Mucosa of rectum (tissue), 2 donors: ENCODE measurements at regions not wholly inside any gene's neighbourhood (a gene's known extent, or its start where the extent isn't known, plus 50 kb on each side); places are given as distances from the start of the nearest gene placed in this dataset.
"Not testable (repeated sequence)": the region's sequence is repeated elsewhere in the genome, so short reads cannot be mapped to it uniquely, and the experiment has no call there.

Experiments used
- H3K27ac ChIP-seq, 2 donors: one replicate each; pipeline ENCODE4 v1.7.0; 2013; ENCODE audit warnings: inconsistent platforms in 2 of 2, low read depth in 2 of 2, low read length in 2 of 2
- H3K27me3 ChIP-seq, 2 donors: one replicate each; pipeline ENCODE4 v1.7.0; 2013; ENCODE audit warnings: low read length in 2 of 2; ENCODE audit not compliant: control insufficient read depth in 2 of 2, insufficient read depth in 2 of 2
- H3K36me3 ChIP-seq, 2 donors: one replicate each; pipeline ENCODE4 v1.7.0; 2013; ENCODE audit warnings: low read length in 2 of 2; ENCODE audit not compliant: control insufficient read depth in 2 of 2, insufficient read depth in 2 of 2
- H3K4me1 ChIP-seq, 2 donors: one replicate each; pipeline ENCODE4 v1.7.0; 2013; ENCODE audit warnings: low read length in 2 of 2, mild to moderate bottlenecking in 1 of 2; ENCODE audit not compliant: control insufficient read depth in 2 of 2, insufficient read depth in 2 of 2
- H3K4me3 ChIP-seq, 2 donors: one replicate each; pipeline ENCODE4 v1.7.0; 2013; ENCODE audit warnings: low read length in 2 of 2
- H3K9ac ChIP-seq, 2 donors: one replicate each; pipeline ENCODE4 v1.7.0; 2013; ENCODE audit warnings: low read length in 2 of 2, low read depth in 1 of 2, mild to moderate bottlenecking in 1 of 2
- H3K9me3 ChIP-seq, 2 donors: one replicate each; pipeline ENCODE4 v1.7.0; 2013; ENCODE audit warnings: low read length in 2 of 2; ENCODE audit not compliant: control insufficient read depth in 2 of 2
- donor health status: healthy.
- donor health status: Normal muscosa, but diverticular disease.

DNA sequence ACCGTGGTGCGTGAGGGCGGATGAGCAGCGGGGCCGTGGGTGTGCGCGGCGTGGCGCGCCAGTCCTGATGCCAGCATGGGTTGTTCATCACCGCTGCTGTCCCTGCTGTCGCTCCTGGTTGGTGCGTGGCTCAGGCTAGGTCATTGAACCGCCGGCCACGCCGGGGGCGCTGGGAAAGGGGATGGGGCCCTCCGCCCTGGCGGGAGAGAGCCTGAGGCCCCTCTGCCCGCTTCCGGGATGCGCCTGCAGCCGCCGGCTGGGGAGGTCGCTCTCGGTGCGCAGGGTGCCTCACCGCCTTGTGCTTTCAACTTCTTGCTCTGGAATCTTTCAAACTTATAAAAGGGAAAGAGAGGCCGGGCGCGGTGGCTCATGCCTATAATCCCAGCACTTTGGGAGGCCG lies 68.5 kb upstream of the ERV3-1 start:
- not testable (repeated sequence) for H3K4me3 ChIP-seq, H3K27ac ChIP-seq, H3K27me3 ChIP-seq, H3K9me3 ChIP-seq, H3K9ac ChIP-seq, H3K4me1 ChIP-seq, H3K36me3 ChIP-seq

DNA sequence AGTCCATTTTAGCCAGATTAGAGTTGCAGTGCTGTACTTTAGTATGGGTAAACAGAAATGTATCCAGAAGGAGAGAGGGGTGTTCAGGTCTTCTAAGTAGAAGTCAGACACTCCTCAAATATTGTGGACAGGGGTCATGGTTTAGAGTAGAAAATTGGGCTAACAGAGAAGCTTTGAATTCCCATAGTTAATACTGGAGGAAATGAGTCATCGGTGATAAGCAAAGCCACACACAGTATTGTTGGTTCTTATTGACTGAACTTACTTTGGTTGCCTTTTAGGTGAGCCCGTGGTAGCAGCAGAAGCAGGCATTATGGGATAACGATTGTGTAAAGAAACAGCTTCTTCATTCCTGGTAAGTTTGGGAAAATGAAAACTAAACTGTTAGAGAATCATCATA lies 66.7 kb upstream of the ERV3-1 start:
- not testable (repeated sequence) for H3K9me3 ChIP-seq, H3K4me3 ChIP-seq, H3K9ac ChIP-seq, H3K27ac ChIP-seq, H3K27me3 ChIP-seq, H3K4me1 ChIP-seq, H3K36me3 ChIP-seq

DNA sequence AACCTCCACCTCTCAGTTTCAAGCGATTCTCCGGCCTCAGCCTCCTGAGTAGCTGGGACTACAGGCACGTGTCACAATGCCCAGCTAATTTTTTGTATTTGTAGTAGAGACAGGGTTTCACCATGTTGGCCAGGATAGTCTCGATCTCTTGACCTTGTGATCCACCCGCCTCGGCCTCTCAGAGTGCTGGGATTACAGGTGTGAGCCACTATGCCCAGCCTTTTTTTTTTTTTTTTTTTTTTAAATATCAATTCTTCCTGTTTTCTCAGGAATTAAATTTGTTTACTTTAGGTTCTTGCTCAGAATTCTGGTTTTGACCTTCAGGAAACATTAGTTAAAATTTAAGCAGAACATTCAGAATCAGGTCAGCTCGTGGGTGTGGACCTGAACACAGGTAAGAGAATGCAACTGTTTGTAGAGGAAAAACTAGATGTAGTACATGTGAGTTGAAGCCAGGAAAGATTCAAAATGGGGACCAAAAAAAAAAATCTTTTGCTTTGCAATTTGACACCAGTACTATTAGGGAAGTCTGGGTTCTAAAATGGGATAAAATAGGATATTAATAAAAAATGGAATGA lies 65.5 kb upstream of the ERV3-1 start:
- H3K27ac ChIP-seq, H3K4me3 ChIP-seq, H3K27me3 ChIP-seq, H3K4me1 ChIP-seq, H3K9me3 ChIP-seq, H3K9ac ChIP-seq, H3K36me3 ChIP-seq: not testable (repeated sequence)

DNA sequence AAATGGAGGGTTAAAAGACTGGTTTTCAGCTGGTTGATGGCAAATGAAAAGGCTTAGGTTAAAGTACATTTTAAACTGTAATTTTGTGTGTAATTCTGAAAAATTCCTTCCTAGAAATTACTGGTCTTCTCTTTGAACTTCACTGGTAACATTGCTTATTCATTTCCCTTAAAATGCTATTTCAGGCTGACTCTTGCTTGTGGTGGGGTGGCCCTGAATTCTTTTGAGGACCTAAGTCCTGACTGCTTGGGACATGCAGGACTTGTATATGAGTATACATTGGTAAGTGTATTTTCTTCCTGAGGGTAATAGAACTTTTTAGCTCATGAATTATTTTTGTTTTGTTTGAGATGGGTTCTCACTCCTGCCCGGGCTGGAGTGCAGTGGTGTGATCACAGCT lies 63.0 kb upstream of the ERV3-1 start:
- H3K4me1 ChIP-seq, H3K9me3 ChIP-seq, H3K27me3 ChIP-seq, H3K4me3 ChIP-seq, H3K27ac ChIP-seq, H3K9ac ChIP-seq, H3K36me3 ChIP-seq: not testable (repeated sequence)

DNA sequence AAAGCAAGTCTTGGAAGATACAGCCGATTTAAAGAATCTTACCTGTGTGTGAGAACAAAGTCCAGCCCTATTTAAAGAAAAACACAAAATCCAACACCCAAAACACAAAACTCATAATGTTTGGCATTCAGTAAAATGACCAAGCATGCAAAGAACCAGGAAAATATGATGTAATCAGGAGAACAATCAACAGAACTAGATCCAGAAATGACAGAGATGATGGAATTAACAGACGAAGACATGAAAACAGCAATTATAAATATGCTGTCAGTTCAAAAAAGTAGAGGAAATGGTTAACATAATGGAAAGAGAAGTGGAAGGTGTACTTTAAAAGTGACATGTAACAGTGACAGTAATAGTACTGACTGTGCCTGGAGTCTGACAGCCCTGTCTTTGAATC lies 56.1 kb upstream of the ERV3-1 start:
- H3K9ac ChIP-seq, H3K36me3 ChIP-seq, H3K27me3 ChIP-seq, H3K4me1 ChIP-seq, H3K27ac ChIP-seq, H3K9me3 ChIP-seq, H3K4me3 ChIP-seq: not testable (repeated sequence)

DNA sequence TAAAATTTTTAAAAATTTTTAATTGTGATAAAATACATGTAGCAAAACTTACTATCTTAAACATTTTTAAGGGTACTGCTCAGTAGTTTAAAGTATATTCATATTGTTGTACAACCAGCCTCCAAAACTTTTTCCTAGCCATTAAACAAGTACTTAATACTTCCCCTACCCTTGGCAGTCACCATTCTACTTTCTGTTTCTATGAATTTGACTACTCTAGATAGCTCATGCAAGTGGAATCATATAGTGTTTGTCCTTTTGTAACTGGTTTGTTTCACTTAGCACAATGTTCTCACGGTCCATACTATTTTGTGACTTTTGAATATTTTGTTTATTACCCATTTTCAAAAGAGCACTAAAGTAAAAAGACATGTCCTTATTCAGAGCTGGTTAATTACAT lies 52.8 kb upstream of the ERV3-1 start:
- H3K9ac ChIP-seq, H3K27ac ChIP-seq, H3K27me3 ChIP-seq, H3K4me1 ChIP-seq, H3K36me3 ChIP-seq, H3K9me3 ChIP-seq, H3K4me3 ChIP-seq: not testable (repeated sequence)
